GDM1 (cell line): ENCODE measurements at regions not wholly inside any gene's neighbourhood (a gene's known extent, or its start where the extent isn't known, plus 50 kb on each side); places are given as distances from the start of the nearest gene placed in this dataset.

Source experiments
- DNase-seq: peaks from one replicate; lab custom pipeline; 2025; lab: John Stamatoyannopoulos, UW

DNA sequence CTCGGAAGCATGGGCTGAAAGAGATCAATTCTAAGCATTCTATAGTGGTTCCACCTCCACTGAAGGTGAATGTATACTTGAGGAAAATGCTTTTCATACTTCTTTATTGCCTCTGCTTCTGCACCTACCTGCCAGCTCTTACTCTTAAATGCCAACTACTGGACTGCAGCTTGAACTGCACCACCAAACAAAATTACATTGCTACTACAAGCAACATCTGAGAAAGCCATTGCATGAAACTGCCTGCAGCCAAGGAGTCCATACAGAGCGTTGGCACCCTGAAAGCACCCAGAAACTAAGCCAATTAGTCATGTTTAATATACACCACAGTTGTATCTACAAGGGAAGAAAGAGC, 440.9 kb downstream of the BTBD3 start:
- no peak for DNase-seq

DNA sequence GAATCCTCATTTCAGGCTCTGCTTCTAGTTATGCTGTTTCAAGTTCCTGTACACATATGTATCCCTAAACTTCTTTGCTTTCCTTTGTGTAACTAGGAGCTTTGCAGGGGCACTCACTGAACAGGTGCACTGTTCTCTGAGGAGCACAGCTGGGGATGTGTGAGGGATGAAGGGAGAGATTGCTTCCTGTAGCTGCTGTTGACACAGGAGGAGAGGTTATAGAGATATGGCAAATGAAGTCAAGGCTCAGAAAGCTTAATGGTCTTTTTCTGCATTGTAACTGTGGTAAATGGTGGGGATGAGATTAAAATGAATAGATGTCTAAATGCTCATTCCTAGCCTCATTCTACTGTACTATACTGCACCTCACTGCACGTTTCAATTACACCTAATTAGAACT, 454.3 kb downstream of the BTBD3 start:
- DNase-seq, result no peak

DNA sequence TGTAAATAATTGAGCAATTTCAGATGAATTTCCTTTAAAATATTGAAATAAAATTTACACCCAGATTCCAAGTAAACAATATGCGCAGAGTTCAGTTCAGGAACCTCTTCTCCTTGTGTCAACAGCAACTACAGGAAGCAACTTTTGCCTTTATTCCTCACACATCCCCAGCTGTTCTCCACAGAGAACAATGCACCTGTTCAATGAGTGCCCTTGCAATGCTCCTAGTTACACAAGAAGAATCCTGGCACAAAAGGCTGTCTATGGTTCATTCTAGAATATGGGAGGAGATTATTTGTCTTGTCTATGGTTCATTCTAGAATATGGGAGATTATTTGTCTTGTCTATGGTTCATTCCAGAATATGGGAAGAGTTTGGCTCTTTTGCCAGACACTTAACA, 454.9 kb downstream of the BTBD3 start:
- no peak for DNase-seq

DNA sequence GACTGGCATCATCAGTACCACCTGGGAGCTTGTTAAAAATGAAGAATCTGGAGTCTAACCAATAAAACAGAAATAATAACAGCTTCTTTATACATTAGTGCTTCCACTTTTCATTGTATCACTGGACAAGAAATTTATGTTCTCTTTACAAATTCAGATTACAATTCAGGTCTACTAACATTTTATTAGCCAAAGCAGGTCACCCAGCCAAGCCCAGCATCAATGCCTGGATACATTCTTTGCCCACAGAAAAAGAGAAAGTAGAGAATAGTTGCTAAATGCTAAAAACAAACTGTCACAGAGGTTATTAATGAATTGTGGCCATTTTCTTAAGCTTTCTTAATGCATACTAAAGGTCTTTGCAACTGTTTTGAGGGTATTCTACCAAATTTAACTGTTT, 458.3 kb downstream of the BTBD3 start:
- DNase-seq, result no peak

DNA sequence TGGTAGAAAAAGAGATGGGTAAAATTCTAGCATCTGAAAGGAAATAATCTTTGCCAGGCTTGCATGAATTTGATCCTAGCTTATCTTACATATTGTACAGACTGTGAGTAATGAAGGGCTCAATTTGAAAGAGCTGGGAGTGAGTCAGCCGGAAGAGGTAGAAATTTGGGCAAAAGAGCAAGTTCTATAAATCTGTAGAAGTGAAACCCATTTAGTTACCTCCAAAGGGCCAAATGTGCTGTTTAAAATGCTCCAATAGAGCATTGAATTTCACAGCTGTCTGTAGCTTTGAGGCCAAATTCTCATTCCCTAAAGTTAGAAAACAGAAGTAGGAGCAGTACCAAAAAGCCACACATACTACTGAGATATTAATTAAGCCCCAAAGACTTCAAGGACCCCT, 466.1 kb downstream of the BTBD3 start:
- DNase-seq, result no peak

DNA sequence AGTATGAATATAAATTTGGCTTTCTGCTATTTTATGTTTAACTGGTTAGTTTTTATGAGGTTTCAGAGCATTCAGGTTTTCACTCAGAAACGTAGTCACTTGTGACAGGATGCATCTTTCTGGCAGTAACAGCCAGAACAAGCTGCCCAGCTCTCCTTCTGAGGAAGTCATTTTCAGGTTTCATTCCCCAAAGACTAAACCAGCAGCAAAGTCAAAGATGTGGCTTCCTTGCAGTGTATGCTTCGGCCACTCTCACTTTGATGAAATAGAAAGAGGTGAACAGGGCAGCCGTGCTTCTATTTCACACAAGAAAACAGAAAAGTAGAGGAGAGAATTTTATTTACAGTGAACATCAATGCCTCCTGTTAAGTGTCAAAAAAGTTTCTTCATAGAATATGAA, 469.1 kb downstream of the BTBD3 start:
- DNase-seq, result no peak

DNA sequence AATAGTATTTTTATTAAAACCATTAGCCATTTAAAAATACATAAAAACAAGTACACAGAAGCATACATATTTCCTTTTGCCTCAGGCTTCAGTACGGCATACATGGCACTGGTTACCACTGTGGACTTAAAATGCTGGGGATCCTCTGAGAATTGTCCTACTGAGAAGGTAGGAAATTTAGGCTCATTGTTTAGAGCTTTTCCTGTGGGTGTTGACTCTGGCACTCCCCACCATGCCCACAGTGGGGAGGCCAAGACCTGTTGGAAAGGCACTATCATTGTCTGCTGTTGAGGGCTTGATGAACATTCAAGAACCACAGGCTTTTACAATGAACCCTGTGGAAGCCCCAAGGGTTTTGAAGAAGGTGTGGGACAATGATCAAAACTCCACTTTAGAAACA, 473.4 kb downstream of the BTBD3 start:
- DNase-seq, result no peak

DNA sequence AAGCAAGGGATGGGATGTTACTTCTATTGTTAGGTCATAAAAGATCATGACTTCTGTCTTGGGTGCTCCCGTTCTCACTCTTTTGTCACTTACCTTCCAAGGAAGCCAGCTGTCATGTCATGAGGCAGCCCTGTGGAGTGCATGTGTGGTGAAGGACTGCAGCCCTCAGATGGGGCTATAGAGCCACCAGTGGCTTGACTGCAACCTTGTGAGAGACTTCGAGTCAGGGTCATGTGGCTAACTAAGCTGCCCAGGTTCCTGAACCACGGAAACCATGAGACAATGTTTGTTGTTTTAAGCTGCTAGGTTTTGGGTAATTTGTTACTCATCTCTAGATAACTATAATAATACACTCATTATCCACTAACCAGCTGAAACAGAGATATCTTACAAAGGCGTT, 477.1 kb downstream of the BTBD3 start:
- DNase-seq, result no peak

DNA sequence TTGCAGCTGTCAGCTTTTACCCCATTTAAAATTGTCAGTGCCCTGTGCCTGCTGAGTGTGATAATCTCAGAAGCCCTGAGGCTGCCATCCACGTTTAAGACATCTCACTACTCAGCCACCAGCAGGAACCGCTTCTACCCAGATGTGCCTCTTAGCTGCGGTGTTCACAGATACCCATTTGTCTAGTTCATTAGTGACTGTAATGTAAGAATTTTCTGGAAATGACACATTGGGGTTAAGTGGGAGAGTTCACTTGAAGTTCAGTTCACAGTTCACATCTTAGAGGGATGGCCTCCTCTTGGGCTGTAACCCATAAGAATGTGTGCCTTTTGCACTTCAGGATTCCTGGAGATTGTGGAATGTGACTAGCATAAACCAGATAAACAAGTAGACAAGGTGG, 477.7 kb downstream of the BTBD3 start:
- DNase-seq, result no peak

DNA sequence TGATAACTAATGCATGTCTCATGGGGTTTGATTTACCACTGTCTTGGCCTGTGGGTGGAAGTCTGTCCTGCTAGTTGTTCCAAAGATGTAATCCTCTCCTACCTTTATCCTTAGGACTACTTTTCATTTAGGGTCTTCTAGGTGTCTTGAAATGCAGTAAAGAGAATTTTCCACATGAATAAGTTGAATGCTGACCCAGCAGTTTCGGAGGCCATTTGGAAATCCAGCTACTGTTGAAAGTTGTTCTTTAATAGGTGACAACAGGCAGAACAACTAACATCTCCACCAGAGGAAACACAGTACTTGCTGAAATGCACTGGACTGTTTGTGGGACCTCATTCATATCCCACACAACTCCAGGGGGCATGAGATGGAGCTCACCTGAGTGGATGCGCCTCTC, 478.1 kb downstream of the BTBD3 start:
- no peak for DNase-seq

DNA sequence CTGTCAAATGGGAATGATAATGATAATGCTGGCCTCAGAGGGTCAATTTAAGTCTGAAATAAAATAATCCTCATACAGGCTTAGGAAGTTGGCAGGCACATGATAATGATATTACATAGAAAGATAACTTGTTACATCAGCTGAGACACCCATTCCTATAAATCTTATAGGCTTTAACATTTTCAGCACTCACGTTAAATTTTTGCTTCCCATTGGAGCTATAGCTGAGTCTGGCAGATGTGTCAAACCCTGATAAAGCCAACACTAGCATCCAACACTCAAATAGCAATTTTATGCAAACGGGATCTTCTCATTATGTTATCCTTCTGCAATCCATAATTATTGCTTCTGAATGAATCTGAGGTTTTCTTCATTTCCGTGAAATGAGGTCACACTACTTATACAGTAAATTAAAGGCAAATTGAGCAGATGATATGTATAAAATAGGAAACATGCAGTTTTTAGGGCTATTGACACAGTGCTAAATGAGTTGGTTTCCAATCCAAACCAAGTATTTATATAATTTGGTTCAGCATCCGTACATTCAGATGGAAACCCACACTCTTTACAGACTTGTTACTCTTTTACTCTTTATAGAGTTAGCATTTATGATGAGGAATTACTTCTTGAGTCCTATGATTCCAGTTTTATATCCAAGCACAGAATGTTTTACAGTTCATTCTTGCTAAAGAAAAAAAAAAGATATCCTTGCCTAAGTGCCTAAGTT, 481.6 kb downstream of the BTBD3 start:
- DNase-seq, result no peak

DNA sequence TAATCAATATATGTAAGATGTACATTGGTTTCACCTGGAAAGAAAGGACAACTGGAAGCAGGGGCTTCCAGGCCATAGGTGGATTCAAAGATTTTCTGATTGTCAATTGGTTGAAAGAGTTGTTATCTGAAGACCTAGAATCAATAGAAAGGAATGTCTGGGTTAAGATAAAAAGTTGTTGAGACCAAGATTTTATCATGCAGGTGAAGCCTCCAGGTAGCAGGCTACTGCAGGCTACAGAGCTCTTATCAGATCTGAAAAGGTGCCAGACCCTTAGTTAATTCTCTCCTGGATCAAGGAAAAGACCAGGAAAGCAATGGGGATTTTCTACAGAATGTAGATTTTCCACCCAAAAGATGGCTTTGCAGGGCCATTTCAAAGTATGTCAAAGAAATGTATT, 487.2 kb downstream of the BTBD3 start:
- no peak for DNase-seq

DNA sequence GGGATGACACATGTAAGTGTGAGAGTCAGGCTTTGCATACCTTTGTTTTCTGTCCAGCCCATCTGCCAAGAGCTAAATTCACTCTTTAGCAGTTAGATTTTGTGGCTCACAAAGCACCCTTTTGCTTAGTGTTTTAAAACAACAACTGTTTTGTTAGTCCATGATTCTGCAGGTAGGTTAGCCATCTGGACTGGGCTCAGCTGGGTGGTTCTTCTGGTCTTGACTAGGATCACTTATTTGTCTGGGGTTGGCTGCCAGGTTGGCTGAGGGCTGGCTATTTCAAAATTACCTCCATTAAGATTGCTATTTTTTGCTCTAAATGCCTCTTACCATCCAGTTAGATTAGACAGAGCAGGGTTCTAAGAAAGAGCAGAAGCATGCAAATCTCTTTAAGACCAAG, 489.3 kb downstream of the BTBD3 start:
- no peak for DNase-seq

DNA sequence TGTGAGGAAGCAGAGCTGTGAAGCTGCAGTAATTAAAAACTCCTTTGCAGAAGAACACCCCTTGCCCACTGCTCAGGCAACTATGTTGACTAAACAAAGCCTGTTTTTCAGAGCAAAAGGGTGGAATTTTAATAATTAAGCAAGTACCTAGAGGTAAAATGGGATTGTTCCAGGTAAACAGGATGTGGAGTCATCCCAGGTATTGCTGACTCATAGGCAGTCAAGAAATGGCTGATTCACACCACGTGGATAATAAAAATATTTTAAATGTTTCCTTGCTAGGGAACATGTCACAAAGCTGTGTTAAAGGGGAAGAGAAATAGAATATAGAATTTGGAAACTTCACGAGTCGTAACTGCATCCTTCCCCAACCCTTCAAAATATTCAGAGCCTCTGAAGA, 491.8 kb downstream of the BTBD3 start:
- DNase-seq, result no peak

DNA sequence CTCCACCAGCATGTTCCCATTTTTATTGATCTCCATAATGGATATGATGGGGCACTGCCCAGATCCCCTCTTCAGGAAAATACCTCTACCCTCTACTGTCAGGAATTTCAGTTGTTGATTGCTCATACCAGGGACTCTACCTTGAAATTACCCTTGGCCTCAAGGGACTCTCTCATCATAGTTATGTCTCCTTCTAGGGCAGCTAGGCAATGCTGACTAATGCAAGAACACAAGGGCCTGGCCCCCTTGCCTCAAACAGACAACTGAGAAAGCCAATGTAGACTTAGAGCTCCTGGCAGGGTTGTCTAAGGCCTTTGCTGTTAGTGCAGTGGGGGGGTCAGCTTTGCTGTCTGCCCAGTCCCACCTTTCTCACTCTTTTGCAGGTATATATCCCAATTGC, 493.1 kb downstream of the BTBD3 start:
- DNase-seq, result no peak

DNA sequence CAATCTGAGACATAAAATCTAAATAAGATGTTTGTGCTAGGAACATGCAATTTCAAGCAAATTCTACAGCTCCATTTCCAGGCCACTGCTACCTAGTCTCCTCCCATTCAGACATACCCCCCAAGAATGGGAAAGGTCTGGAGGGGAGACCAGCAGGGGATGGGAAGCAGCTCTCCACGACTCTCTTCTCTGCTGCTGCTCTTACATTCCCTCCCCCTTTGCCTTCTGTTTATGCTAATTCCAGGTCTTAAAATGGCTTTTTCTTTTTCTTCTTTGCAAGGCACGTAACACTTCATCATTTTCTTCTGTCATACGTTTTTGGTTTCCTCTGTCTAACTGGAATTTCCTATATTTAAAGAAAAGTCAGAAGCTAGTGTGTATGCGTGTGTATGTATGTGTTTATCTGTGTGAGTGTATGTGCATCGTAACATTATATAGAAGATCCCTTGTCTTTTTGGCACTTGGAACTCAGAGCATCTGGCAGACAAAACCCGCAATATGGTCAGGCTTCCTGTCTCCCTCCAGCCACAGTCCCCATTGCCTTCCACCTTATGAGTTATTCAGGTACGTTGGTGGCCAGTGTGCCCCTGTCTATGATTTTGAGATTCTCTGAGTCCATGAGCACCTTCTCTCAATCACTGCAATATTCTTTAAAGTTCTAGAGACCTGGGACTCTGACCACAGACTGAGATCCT, 493.7 kb downstream of the BTBD3 start:
- DNase-seq, result no peak

DNA sequence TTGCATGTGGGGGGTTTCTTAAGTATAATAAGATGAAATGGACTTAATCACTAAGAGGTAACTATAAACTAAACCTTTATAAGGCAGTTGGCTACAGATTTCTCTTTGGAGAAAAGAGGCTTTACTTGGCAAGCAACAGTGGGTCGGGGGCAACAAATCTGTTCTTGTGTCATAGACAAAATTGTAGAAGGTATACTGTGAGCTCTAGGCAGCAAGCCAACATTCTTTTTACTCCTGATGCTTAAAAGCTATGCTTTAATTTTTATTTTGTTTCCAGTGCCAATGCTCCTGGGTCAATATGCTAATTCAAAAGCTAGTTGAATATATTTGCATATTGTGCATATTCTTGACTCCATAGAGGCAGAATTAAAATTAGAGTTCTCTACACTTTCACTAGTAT, 495.4 kb downstream of the BTBD3 start:
- DNase-seq, result no peak

DNA sequence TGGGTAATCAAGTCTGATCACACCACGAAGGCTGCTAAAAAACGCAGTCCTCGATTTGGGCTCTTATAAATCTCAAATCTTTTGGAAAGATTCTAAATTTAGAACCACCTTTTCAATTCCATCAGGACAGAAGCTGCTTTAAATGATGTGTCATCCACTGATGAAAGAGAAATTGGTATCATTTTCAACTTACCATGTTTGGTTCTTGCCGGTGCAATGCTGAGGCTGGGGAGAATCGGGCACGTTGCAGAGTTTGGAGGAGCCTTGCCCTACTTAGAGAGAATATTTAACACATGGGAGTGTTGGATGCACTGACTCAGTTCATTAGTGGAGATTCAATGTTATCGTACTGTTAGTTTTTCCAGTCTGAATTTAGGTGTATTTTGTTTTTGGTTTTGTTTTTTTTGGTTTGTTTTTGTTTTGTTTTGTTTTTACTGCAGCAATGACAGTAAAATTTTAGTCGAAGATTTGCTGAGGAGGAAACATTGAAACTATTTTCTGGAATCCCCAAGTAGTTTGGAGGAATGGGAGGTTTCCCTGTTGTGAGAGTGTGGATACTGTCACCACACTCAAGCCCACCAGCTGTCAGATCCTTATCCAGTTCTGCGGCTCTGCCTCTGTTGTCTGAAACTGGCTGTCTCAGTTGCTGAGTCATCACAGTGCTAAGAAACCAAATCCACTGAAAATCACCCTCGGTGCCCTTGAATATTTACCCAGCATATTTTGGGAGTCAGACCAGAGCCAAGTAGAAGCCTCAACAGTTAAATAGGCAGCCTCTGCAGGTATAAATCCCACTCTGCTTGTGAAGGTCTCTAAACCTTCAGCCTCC, 497.0 kb downstream of the BTBD3 start:
- DNase-seq, result no peak

DNA sequence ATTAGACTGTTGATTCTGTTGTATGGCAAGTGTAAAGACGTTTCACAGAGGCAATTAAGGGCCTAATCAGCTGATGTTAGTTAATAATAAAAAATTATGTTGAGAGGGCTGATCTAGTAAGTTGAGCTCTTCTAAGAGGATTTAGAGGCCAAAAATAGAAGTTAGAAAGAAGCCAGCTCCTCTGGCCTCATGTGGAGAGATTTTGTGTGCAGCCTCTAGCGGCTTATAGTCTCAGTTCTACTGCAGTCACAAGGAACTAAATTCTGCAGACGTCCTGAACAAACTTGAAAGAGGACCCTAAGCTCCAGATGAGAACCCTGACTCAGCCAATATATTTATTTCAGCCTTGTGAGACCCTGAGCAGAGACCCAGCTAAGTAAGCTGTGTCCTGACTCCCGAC, 498.6 kb downstream of the BTBD3 start:
- no peak for DNase-seq

DNA sequence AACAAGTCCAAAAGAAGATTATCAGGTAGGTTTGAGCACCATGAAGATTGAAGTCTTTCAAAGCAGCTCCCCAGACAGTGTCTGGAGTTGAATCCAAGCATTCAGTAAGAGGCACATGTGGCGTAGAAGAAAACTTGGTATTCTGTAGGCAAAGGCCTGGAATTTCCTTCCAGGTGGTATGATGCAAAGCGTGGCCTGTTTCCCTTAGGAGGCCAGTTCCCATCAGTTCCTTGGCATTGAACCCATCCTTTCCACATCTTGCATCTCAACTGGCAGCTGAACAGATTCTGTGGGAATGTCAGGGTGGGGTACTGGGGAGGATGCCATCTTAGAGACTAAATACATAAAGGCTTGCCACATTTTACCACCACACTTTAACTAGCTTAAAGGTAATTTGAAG, 516.0 kb downstream of the BTBD3 start:
- no peak for DNase-seq

DNA sequence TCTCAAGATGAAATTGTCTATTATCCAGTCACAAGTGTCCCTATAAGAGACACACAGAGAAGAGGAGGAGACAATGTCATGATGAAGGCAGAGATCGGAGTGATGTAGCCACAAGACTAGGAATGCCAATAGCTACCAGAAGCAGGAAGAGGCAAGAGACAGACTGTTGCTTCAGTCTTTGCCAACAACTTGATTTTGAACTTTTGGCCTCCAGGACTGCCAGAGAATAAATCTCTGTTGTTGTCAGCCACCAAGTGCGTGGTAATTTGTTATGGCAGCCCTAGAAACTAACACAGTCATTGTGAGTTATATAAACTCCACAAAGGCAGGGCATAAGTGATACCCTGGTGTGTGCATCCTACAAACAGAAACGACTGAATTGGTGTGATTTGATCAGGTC, 517.0 kb downstream of the BTBD3 start:
- no peak for DNase-seq

DNA sequence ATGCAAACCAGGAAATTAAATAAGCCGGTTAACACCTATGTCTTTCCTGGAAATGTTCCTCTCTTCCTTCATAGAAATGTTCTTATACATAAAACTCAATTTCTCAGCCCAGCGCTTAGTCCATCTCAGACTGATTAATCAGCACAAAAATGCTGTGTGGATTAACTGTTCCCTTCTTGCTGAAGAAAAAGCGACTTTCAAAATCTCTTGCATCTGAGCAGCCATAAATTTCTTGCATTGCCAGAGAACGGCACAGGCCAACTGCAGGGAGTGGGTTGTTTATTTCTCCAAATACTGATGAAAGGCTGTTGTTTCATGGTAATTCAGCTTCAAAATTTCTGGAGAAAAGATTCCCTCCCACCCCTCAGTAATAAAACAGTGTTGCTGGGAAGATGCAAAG, 517.6 kb downstream of the BTBD3 start:
- DNase-seq, result no peak

DNA sequence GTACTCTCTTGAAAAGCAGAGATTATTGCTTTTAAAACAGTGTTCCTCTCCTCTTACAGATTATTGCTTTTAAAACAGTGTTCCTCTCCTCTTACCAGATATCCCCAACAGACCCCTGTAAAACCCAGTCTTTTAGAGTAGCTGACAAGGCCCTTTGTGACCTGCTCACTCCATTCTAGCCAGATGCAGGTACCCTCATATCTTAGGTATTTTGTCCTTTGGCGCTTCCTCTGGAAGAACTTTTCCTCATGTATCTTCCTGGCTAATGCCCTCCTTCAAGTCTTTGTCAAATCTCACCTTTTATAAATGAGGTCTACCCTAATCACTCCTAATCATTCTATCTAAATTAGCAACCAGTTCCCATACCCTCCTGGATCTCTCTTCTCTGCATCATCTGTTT, 536.0 kb downstream of the BTBD3 start:
- no peak for DNase-seq
